C1 segment of cervical spinal cord (tissue), 14 donors: ENCODE measurements at regions not wholly inside any gene's neighbourhood (a gene's known extent, or its start where the extent isn't known, plus 50 kb on each side); places are given as distances from the start of the nearest gene placed in this dataset.
A peak's percentile ranks its signal among the peaks of the same experiment; 100 is the strongest.

Experiments used
- DNase-seq, 14 donors: peaks; one replicate each; lab custom pipeline; 2025; lab: John Stamatoyannopoulos, UW

DNA sequence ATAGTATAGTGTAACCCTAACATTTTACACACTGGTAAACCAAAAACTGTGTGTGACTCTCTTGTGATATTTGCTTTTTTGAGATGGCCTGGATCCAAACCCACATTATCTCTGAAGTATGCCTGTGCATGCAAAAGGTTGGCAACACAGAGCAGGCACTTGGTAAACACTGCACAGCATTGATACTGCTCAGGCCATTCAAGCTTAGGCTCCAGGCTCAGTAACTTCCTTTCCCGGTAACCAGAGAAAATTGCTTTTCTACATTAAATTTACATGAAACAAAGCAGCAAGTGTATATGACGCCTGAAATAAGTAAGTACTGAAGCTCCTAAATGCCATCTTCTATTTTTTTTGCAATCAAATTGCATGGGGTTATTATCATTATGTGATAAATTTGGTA, 205.7 kb downstream of the EPM2A start:
- DNase-seq = no peak

DNA sequence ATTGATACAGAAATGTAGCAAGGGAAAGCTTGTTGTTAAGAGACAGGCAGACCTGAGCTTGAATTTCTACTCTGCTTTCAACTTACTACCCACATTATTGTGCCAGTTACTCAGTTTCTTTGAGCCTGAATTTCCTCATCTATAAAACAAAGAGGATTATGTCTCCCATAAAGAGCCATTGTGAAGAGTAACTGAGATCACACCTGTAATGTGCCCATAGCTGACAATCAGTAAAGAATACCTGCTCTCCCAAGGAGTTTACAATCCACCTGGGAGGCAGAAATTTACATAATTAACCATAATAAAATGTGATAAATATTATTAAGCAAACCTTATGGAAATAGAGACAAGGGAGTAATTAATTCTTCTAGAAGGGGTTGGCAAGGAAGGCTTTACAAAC, 204.9 kb downstream of the EPM2A start:
- DNase-seq = no peak

DNA sequence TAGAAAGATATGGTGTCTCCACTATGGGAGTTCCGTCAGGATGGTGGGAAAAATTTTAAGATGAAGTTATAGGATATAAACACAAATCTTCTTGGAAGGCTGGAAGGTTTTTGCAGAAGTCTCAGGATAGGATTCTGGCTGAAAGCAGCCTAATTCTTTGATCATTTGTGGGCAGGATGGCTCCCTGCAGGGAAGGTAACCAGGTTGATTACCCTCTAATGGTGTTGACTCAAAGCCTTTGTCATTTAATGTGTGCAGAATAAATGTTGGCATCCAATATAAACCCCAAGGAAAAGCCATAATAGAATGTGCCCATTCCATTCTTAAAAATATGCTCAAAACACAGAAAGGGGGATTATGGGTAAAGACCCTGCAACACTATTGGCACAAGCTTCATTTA, 204.3 kb downstream of the EPM2A start:
- no peak for DNase-seq

DNA sequence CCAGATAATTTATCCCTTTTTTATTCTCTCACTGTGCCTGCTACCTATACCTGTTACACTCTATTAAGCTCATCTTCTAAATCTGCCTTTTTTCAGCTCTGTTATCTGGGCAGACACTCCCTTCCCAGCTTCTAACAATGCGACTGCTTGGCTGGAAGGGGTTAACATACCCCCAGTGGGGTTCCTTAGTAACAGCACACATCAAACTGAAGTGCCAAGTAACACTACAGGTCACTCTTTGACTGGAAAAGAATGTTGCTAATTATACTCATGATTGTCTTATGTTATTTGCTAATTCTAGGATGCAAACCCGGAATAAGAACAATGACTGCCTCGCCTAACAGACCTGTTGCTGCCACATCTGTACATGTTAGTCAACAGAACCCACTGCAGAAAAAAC, 203.5 kb downstream of the EPM2A start:
- no peak for DNase-seq

DNA sequence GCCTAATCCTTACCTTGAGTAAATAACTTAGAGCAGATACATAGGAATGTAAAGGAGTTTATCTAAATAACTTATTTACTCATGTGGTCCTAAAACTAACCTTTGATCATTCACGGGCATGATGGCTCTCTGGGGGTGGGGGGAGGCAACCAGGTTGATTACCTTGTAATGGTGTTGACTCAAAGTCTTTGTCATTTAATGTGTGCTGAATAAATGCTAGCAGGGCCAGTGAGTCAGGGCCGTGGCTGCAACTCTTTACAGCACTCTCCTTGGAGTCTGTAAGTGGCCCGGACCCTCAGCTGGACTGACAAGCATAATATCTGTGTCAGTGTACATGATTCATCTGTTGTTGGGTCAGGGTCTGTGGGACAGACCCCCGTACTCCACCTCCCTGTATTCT, 203.0 kb downstream of the EPM2A start:
- DNase-seq = no peak

DNA sequence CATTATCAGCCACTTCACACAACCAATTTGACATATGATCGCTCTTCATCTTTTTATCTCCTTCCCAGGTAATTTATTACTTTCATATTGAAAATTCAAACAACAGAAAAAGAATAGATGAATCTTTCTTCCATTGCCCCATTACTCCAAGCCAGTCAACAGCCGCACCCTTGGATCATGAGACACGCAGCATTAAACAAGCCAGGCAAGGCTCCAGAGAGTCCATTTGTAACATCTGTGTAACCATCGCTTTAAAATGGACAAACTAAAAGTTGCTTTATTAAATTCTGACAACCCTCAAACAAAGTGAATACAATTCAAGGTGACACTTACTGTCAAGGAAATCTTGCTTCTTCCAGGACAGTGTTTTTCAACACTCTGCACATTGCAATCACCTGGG, 200.3 kb downstream of the EPM2A start:
- DNase-seq = no peak

DNA sequence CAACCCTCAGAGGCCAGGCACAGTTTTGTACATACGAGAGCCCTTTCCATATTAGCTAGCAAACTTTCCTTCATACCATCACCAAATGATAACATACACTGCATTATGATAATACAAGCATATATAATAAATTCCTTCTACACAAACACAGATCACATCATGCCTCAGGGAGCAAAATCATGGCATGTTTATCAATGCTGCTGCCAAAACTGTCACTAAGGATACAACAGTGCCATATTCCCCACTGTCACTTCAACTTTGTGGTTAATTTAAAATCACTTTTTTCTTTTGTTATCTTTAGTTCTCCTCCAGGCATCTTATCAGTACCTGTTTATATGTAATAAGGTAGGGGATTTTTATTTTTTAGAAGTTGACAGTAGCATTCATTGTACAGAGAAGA, 196.3 kb downstream of the EPM2A start:
- DNase-seq = no peak

DNA sequence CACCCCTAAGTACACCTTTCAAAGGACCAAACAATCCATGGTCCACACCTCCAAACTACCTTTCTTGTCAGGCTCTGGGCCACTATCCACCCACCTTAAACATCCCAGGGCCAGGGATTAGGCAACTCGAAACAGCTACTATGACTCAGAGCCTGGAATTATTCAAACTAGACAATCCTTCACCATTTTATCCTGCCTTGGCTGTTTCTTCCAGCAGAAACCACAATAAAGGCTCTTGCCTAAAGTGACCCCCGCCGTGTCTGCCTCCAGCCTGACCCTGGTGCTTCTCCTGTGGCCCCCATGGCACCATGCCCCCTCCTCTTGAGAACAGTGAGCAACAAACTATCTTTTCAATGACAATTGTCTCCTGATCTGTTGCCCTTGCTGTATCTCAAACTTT, 195.5 kb downstream of the EPM2A start:
- DNase-seq = no peak

DNA sequence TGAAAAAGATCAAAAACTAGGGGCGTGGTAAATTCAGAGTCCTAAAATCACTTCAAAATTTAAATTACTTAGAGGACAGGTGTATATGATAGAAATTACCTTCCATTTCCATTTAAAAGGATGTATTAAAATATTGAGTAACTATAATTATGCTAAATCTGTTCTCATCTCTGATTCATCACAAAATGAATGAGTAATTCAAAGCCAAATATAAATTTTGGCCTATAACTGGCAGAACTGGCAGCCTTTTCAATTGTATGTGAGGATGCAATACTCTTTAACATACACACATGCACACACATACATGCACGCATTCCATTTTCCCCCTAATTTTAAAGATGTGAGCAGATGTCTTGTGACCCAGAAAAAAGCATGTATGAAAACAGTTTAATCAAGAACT, 194.6 kb downstream of the EPM2A start:
- DNase-seq = no peak

DNA sequence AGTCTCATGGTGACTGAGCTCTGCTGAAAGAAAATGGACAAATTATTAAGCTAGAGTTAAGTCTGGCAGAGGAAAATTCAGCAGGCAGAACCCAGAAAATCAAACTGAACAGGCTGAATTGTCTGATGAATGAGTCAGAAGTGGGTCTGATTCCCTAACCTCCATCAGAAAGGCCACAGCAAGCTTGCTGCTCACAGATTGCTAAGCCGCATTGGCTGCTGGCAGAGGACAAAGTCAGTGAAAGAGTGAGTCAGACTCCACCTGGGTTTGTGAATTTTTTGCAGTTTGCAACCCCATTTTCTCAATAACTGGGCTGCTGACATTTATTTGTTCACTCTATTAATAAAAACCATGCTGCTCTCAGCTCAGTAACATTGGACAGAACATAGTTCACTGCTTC, 191.3 kb downstream of the EPM2A start:
- DNase-seq = peak in 3 of 14 donors; percentile 2 to 41 (median 5)

DNA sequence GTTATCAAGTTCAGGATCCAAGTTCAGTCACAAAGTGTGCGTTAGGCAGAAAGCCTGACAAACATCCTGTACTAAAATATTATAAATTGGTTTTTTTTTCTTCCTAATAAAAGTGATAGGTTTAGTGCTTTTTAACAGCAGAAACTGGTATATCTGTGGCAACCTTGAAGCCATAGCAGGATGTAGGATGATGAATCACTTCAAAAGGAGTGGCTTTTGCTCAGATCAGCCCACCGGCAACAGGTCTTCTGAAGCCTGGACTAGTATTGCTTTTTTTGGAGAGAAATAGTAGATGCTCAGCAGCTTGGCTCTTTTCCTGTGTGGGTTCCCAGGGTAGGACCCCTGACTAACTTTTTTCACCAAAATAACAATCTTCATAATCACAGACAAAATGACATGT, 190.8 kb downstream of the EPM2A start:
- DNase-seq = no peak

DNA sequence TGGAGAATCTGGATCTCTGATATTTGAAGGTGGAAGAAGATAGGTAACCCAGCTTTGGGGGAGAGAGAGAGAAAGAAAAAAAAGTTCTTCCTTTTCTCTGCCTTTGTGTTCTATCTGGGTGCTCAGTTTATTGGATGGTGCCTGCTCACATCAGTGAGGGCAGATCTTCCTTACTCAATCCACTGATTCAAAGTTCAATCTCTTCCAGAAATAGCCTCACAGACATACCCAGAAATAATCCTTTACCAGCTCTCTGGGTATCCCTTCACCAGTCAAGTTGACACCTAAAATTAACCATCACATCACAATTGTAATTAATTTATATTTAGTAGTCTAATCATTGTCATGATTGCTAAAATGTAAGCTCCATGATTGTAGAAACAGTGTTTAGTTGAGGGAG, 189.1 kb downstream of the EPM2A start:
- DNase-seq = no peak

DNA sequence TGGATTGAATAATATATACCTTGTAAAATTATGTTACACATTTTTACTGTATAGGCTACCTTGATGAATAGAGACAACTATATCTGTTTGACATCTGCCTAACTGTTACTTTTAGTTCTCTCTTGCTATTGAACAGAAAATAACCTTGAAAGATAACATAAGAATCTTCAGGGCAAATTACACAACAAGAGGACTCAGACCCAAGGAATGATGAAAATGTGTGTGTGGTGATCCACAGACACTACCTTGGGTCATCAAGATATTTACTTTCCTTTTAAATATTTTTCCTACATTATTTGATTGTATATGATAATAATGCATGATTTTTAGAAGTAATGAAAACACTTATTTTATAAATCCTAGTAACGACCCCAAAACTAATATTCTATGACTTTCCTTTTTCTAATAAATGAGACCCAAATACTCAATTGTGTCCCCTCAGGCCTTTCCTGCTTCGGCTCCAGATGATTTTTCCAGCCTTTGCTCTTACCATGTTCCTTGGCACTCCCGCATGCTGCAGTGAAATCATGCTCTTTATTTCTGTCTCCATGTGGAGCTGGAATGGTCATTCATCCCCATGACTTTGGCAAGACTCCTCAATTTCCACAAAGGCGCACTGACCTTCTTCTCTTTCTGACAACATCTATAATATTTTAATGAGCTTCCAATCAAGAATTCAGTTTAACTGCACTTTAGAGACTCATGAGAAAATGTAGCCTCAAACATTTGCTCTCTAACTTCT, 187.6 kb downstream of the EPM2A start:
- peak in 5 of 14 donors; percentile 2 to 31 (median 13) for DNase-seq

DNA sequence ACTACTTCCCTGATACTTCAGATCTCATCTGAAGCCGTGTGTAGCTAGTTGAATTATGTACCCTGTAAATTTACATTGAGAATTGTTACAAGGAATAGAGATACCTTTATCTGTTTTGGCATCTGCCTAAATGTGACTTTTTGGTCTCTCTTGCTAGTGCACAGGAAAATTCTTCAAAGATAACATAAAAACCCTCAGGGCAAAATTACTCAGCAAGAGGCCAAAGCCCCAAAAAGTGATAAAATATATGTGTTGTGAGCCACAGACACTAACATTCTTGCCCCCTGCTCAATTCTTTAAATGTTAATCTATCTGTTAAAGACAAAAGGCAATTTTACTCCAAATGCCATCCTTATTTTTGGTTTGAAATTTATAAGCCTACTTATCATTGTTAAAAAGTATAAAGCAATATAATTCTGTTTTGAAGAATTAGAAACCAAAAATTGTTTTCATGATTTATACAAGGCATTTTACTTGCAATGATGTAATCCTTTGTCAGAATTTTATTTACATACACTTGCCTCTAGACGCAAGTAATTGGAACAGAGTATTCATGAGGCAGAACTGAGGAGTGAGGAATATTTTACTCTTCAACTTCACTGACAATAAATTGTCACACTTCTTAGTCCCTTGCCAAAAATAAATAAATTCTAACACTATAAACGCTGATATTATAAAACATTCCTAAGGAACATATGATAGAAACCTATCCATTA, 186.2 kb downstream of the EPM2A start:
- no peak for DNase-seq

DNA sequence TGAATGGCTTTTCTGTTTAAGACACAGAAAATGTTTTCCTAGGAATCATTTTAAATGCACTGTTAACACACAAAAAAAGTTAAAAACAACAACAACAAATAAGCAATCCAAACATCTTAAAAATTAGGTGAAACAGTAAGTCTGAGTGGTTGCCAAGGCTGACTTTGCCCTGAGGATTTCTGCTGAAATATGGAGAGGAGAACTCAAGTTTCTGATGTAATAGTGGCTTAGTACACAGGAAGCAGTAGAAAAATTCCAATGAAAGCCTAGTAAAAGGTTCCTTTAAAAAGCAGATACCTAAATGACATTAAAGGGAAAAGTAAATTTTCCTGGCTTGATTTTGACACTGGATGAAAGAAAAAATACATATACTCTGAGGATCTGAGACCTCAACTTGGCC, 184.2 kb downstream of the EPM2A start:
- no peak for DNase-seq

DNA sequence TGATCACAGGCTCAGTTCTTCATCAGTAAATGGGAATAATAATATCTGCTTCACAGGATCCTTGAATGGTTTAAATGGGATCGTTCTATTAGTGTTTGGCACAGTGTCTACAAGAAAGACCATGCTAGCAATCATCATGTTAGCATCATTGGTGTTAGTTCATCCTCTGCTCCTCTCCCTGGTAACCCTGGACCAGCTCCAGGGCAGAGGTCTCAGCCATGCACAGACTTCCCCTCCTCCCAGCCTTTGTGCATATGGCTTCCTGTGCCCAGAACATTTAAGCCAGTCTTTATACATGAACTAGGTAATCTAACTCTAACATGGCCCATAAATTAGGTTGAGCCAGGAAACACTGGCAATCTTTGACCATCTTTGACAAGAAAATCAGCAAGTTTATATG, 180.2 kb downstream of the EPM2A start:
- DNase-seq = no peak

DNA sequence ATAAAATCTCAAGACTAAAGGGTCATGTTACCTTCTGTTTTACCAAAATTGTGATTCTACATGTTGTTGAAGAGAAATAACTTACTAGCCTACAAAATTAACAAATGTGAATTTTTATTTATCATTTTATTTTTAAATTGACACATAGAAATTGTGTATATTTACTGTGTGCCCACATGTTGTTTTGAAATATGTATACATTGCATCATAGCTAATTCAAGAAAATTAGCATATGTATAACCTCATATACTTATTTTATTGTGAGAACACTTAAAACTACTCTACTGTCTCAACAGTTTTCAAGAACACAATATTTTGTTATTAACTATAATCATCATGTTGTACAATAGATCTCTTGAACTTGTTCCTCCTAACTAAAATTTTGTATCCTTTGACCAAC, 177.8 kb downstream of the EPM2A start:
- DNase-seq = no peak

DNA sequence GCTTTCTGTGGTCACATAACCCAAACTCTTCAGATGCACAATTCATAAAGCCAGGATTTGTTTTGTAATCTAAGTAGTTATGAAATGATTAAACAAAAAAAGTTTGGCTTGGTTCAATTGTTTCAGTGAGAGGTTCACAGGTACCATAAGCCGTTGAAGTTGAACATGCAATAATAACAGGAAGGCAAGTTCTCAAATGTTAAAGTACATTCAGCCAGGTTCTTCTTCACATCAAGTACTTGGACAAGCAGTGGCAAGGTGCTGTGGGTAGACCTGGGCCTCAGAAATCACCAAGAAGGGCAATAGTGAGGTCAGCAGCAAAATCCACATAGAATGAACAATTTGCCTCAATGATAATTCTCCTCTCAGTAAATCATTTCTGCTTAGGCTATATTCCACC, 175.5 kb downstream of the EPM2A start:
- no peak for DNase-seq

DNA sequence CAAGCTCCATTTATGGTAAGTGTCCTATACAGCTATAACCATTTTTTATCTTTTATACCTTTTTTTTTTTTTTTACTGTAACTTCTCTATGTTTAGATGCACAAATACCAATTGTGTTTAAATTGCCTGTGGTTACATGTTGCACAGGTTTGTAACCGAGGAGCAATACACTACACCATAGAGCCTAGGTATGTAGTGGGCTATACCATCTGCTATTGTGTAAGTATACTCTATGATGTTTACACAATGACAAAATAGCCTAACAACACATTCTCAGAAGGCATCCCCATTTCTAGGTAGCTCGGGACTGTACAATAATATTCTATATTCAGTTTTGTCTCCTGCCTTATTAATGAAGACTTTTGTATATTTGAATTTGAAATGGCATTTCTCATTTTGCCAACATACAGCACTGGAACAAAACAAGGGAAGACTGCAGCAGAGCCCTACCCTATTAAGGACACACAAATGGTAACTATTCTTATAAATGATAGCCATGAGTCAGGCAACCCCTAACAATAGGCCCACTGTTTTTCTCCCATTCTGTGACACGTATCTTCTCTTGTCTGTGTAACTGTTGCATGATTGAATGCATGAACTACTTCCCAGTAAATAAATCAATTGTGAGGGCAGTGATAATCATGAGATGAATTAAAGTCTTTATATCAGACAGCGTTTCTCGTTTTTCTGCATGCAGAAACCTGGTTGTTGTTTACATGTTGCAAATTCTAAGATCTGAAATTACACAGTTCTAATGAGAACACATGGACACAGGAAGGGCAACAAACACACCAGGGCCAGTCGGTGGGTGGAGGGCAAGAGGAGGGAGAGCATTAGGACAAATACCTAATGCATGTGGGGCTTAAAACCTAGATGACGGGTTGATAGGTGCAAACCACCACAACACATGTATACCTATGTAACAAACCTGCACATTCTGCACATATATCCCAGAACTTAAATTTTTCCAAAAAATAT, 173.9 kb downstream of the EPM2A start:
- peak in 2 of 14 donors; percentile 6 to 25 for DNase-seq

DNA sequence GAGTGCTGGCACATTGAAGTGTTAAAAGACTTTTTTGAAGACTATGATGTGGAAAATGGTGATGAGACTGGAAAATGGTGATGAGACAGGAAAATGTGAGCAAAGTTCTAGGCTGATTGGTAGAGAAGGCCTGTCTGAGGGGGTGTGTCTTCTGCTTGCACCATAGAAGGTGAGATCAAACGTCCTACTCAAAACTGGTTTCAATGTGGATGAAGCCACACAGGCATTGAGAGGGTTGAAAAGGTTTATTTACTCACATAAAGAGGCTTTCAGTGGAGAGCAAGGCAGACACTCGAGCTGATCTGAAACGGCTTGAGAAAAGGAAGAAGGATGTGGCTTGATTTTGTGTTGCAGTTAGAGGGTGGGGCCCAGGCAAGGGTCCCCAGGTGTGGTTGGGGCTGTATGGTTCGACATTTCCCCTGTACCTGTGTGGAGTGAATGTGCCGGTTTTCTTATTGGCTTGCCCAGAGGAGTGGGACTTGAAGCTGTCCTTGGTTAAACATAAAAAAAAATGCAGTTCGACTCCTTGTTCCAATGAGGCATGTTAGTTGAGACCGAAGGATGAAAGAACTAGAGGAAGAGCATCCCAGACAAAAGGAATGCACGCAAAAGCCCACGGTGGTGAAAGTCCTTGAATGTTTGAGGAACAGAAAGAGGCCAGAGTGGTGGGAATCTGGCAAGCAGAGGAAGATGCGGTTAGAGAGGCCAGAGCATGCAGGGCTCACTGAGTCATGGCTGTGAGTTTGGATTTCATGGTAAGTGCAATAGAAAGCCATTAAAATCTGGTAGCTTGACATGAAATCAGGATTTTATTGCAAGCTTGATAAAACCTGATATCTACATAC, 172.3 kb downstream of the EPM2A start:
- peak in 1 of 14 donors; percentile 31 for DNase-seq

DNA sequence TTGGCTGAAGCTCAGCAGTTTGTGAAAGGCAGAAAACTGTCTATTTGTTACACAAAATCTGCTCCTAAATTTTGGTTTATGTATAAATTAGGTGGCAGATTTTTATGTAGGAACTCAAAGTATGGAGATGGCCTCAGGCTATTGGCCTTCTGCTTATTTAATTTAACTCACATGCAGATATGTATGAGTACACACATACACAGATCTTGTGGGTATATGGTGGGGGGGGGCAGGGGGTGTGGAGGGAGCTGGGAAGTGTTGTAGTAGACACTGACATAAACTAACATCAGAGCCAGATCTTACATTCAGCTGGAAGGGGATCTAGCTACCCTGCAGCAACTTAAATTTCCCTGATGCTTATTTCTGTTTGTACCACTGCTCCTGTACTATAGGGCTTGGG, 170.8 kb downstream of the EPM2A start:
- DNase-seq = no peak
